ENCODE measurements at regions not wholly inside any gene's neighbourhood (a gene's known extent, or its start where the extent isn't known, plus 50 kb on each side); places are given as distances from the start of the nearest gene placed in this dataset.
"Not testable (repeated sequence)": the region's sequence is repeated elsewhere in the genome, so short reads cannot be mapped to it uniquely, and the experiment has no call there.

GRCh38 chr2:194999771-195000170, 657.3 kb upstream of the SLC39A10 start:
- no peak for DNase-seq (ENCODE audit: low spot score)

GRCh38 chr2:194992648-194993047, 664.4 kb upstream of the SLC39A10 start:
- DNase-seq (ENCODE audit: low spot score) = no peak

GRCh38 chr2:194985258-194985657, 671.8 kb upstream of the SLC39A10 start:
- no peak for DNase-seq (ENCODE audit: low spot score)

- no peak for DNase-seq (ENCODE audit: low spot score)
These were observed 694.8 kb upstream of the SLC39A10 start for GRCh38 chr2:194962254-194962653.

GRCh38 chr2:194954218-194954617, 702.8 kb upstream of the SLC39A10 start:
- no peak for DNase-seq (ENCODE audit: low spot score)

GRCh38 chr2:194946826-194947225, 710.2 kb upstream of the SLC39A10 start:
- DNase-seq (ENCODE audit: low spot score) = no peak

GRCh38 chr2:194938066-194938465, 719.0 kb upstream of the SLC39A10 start:
- no peak for DNase-seq (ENCODE audit: low spot score)

GRCh38 chr2:194927489-194927888, 729.5 kb upstream of the SLC39A10 start:
- DNase-seq (ENCODE audit: low spot score) = no peak

- DNase-seq (ENCODE audit: low spot score) = no peak
These were observed 730.2 kb upstream of the SLC39A10 start for GRCh38 chr2:194926873-194927272.

- DNase-seq (ENCODE audit: low spot score) = no peak
These were observed 731.3 kb upstream of the SLC39A10 start for GRCh38 chr2:194925742-194926141.

GRCh38 chr2:194917519-194917918, 739.5 kb upstream of the SLC39A10 start:
- DNase-seq (ENCODE audit: low spot score) = no peak

GRCh38 chr2:194915485-194915884, 741.5 kb upstream of the SLC39A10 start:
- DNase-seq (ENCODE audit: low spot score) = no peak

GRCh38 chr2:194907569-194907968, 749.5 kb upstream of the SLC39A10 start:
- no peak for DNase-seq (ENCODE audit: low spot score)

- no peak for DNase-seq (ENCODE audit: low spot score)
These were observed 760.2 kb upstream of the SLC39A10 start for GRCh38 chr2:194896871-194897270.

GRCh38 chr2:194883711-194884110, 773.3 kb upstream of the SLC39A10 start:
- no peak for DNase-seq (ENCODE audit: low spot score)

GRCh38 chr2:194870974-194871535, 786.0 kb upstream of the SLC39A10 start:
- no peak for DNase-seq (ENCODE audit: low spot score)

- DNase-seq (ENCODE audit: low spot score) = peak; percentile 7
These were observed 789.7 kb upstream of the SLC39A10 start for GRCh38 chr2:194867328-194867727.

GRCh38 chr2:194854941-194855340, 802.1 kb upstream of the SLC39A10 start:
- no peak for DNase-seq (ENCODE audit: low spot score)

GRCh38 chr2:194842871-194843270, 814.2 kb upstream of the SLC39A10 start:
- DNase-seq (ENCODE audit: low spot score) = no peak

GRCh38 chr2:194834371-194834770, 822.7 kb upstream of the SLC39A10 start:
- not testable (repeated sequence) for DNase-seq (ENCODE audit: low spot score)

GRCh38 chr2:194826241-194826640, 830.8 kb upstream of the SLC39A10 start:
- no peak for DNase-seq (ENCODE audit: low spot score)

GRCh38 chr2:194824450-194824849, 832.6 kb upstream of the SLC39A10 start:
- DNase-seq (ENCODE audit: low spot score) = no peak

- no peak for DNase-seq (ENCODE audit: low spot score)
These were observed 834.4 kb upstream of the SLC39A10 start for GRCh38 chr2:194822657-194823056.

- DNase-seq (ENCODE audit: low spot score) = no peak
These were observed 834.9 kb upstream of the SLC39A10 start for GRCh38 chr2:194822097-194822496.

All from umbilical cord (tissue), 1 donor.